GM06990 (cell line): ENCODE measurements at regions not wholly inside any gene's neighbourhood (a gene's known extent, or its start where the extent isn't known, plus 50 kb on each side); places are given as distances from the start of the nearest gene placed in this dataset.
"Not testable (repeated sequence)": the region's sequence is repeated elsewhere in the genome, so short reads cannot be mapped to it uniquely, and the experiment has no call there.

Source experiments
- DNase-seq: peaks from one replicate; pipeline ENCODE4 v3.0.0-alpha.2; 2011; ENCODE audit not compliant: insufficient read length; ENCODE audit errors: extremely low read depth
- H3K27me3 ChIP-seq: replicated peaks from 2 replicates; pipeline ENCODE4 v1.6.0; 2011; ENCODE audit warnings: low read length; ENCODE audit not compliant: control insufficient read depth, insufficient read depth
- H3K36me3 ChIP-seq: 2 replicates; pipeline ENCODE4 v1.5.1; 2011; ENCODE audit warnings: low read length; ENCODE audit not compliant: control insufficient read depth, insufficient read depth
- H3K4me3 ChIP-seq: replicated peaks from 2 replicates; pipeline ENCODE4 v1.5.1; 2011; ENCODE audit warnings: low read depth, mild to moderate bottlenecking, control low read depth, low read length
- TF ChIP-seq, protein P1 (sequence below): IDR thresholded peaks from 2 replicates; pipeline ENCODE4 v1.5.1; 2011; ENCODE audit warnings: low read length, control low read depth, mild to moderate bottlenecking, inconsistent platforms; ENCODE audit not compliant: insufficient read depth, poor library complexity, severe bottlenecking

DNA sequence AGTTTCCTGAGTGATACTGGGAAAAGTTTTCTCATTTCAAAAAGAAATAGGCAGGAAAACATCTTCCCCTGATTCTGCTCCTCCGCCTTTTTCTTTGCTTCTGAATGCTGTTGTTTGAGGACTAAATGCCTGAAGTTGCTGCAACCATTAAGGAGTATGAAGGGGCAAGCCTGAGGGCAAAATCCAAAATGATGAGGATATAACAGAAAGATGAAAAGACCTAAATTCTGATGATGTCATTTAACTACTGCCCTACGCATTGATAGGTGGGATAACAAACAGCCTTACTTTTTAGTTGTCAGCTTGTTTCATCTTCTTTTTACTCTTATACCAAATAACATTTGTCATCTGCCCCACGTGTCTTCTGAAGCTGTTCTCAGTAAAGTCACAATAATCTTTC, 474.6 kb upstream of the MMS22L start:
- Histone ChIP-seq H3K36me3 (no peaks in the 10 kb centered on the region), H3K27me3 (no peaks in the 10 kb centered on the region), H3K4me3 (no peak overlapping the region)
- DNase-seq: no peak
- TF ChIP-seq, protein P1, sequence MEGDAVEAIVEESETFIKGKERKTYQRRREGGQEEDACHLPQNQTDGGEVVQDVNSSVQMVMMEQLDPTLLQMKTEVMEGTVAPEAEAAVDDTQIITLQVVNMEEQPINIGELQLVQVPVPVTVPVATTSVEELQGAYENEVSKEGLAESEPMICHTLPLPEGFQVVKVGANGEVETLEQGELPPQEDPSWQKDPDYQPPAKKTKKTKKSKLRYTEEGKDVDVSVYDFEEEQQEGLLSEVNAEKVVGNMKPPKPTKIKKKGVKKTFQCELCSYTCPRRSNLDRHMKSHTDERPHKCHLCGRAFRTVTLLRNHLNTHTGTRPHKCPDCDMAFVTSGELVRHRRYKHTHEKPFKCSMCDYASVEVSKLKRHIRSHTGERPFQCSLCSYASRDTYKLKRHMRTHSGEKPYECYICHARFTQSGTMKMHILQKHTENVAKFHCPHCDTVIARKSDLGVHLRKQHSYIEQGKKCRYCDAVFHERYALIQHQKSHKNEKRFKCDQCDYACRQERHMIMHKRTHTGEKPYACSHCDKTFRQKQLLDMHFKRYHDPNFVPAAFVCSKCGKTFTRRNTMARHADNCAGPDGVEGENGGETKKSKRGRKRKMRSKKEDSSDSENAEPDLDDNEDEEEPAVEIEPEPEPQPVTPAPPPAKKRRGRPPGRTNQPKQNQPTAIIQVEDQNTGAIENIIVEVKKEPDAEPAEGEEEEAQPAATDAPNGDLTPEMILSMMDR: no peak

DNA sequence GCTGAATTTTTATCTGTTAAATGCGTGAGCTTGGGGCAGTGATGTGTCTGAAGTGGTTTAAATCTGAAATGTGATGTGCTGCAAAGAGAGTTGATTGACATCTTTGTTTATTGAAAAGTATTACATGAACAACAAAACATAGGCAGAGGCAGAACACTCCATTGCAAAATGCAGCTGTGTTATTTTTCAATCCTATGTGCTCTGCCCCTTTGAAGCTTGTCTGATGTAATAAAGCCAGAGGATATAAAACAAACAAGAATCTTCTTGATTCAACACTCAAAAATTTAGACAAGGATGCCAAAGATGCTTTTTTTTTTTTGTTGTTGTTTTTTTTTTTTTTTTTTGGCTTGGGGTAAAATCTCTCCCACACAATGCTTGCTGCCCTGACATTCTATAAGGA, 482.4 kb upstream of the MMS22L start:
- DNase-seq: no peak
- Histone ChIP-seq H3K27me3 (no peaks in the 10 kb centered on the region), H3K4me3 (no peak overlapping the region), H3K36me3 (no peaks in the 10 kb centered on the region)
- TF ChIP-seq, protein P1: no peak

DNA sequence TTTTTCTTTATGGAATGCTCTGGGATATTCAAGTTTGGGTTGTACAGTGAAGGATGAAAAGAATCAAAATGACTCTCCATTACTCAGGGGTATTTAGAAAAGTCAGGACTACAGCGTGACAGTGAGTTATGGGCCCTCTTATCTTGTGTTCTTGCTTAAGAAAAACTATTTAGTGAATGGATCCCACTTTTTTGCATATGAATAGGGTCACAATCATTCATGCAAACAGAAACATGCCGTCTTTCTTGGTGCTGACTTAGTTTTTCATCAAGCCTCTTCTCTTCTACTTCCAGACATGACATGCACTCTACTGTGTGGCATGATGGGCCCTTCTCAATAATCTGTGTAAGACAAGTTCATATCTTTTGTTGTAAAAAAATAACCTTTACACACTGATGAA, 488.4 kb upstream of the MMS22L start:
- TF ChIP-seq, protein P1: no peak
- DNase-seq: no peak
- no peaks in the 10 kb centered on the region for H3K36me3 ChIP-seq
- no peak overlapping the region for H3K4me3 ChIP-seq
- no peaks in the 10 kb centered on the region for H3K27me3 ChIP-seq

DNA sequence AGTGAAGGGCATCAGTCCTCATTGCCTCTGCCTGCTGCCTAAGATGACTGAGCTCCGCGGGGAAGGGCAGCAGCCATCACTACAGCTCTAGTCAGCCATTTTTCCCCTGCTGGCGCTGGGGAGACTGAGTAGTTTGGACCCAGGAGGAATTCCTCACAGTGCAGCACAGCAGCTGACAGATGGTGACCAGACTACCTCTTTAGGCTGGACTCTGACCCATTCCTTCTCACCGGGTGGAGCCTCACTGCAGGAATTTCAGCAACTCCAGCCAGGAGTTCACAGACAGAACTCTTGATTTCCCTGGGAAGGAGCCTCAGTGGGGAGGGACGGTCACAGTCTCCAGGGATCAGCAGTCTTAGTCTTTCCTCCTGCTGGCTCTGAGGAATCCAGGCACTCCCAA, 492.0 kb upstream of the MMS22L start:
- no peak overlapping the region for H3K4me3 ChIP-seq
- no peak for DNase-seq
- H3K27me3 ChIP-seq: no peaks in the 10 kb centered on the region

DNA sequence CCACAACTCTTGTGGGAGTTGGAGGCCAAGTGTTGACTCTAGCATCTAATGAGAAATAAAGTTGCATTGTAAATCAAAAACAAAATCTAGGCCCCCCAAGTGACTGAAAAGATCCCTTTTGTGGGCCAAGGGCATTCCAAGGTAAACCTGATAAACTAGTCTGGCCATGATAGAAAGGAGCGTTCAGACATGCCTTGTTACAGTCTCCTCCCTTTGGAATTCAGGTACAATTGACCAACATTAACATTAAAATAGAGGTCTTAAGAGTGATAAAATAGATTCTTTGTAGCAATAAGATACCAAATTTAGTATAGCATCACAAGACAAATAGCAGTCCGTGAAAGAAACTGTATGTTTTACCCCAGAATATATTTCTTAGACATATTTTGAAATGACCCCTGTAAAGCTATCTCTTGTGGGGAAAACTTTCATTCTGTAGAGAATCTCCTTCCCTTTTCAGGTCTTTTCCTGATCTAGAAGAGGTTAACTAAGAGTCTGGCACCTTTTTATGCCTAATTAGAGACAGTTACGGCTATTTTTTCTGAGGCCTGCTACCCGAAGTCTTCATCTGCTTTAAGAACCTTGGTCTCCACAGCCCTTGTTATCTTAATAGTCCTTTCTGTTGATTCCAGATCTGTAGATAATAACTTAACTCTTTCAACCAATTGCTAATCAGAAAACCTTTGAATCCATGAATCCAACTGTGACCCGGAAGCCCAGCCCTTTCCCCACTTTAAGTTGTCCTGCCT, 495.4 kb upstream of the MMS22L start:
- Histone ChIP-seq H3K4me3 (no peak overlapping the region), H3K36me3 (no peaks in the 10 kb centered on the region), H3K27me3 (no peaks in the 10 kb centered on the region)
- no peak for DNase-seq
- TF ChIP-seq, protein P1: no peak

More for the DNA sequence above, 492.0 kb upstream of the MMS22L start:
- no peaks in the 10 kb centered on the region for H3K36me3 ChIP-seq
- TF ChIP-seq, protein P1: no peak

DNA sequence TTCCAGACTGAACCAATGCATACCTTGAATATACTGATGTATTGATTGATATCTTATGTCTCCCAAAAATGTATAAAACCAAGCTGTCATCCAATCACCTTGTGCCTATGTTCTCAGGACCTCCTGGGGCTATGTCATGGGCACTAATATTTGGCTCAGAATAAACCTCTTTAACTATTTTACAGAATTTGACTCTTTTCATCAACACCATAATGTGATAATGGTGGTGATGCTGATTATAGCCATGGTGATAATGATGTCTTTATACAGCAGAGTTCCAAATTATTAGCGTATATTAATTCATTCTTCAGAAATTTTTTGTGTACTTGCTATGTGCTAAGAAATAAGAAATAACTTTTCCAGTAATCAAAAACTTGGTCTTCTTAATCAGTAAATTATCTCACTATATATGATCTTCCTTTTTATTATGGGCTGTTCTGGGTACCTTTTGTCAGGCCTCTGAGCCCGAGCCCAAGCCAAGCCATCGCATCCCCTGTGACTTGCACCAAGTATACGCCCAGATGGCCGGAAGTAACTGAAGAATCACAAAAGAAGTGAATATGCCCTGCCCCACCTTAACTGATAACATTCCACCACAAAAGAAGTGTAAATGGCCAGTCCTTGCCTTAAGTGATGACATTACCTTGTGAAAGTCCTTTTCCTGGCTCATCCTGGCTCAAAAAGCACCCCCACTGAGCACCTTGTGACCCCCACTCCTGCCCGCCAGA, 496.2 kb upstream of the MMS22L start:
- not testable (repeated sequence) for DNase-seq, H3K4me3 ChIP-seq, H3K36me3 ChIP-seq, H3K27me3 ChIP-seq
